Neuronal stem cell (in vitro differentiated cells): ENCODE measurements at regions not wholly inside any gene's neighbourhood (a gene's known extent, or its start where the extent isn't known, plus 50 kb on each side); places are given as distances from the start of the nearest gene placed in this dataset.
"Not testable (repeated sequence)": the region's sequence is repeated elsewhere in the genome, so short reads cannot be mapped to it uniquely, and the experiment has no call there.

Experiments used
- DNase-seq: peaks from one replicate; pipeline ENCODE4 v3.0.0-alpha.2; 2013; ENCODE audit warnings: low spot score
- H2AFZ ChIP-seq: one replicate; pipeline ENCODE4 v1.6.1; 2013; ENCODE audit warnings: mild to moderate bottlenecking, low read length, inconsistent platforms
- H2AK5ac ChIP-seq: 2 replicates; pipeline ENCODE4 v1.6.1; 2013; ENCODE audit warnings: low read depth, mild to moderate bottlenecking, inconsistent platforms, low read length, moderate library complexity, mixed read lengths
- H2BK120ac ChIP-seq: 2 replicates; pipeline ENCODE4 v1.6.1; 2013; ENCODE audit warnings: low read depth, mild to moderate bottlenecking, inconsistent platforms, low read length, moderate library complexity, mixed read lengths
- H2BK12ac ChIP-seq: one replicate; pipeline ENCODE4 v1.6.1; 2013; ENCODE audit warnings: low read length, inconsistent platforms
- H2BK15ac ChIP-seq: 2 replicates; pipeline ENCODE4 v1.6.1; 2013; ENCODE audit warnings: mild to moderate bottlenecking, low read length, inconsistent platforms, mixed read lengths
- H2BK5ac ChIP-seq: one replicate; pipeline ENCODE4 v1.6.1; 2013; ENCODE audit warnings: inconsistent platforms, mild to moderate bottlenecking, low read length, moderate library complexity
- H3K14ac ChIP-seq: one replicate; pipeline ENCODE4 v1.6.1; 2013; ENCODE audit warnings: low read length, inconsistent platforms
- H3K18ac ChIP-seq: 2 replicates; pipeline ENCODE4 v1.6.1; 2013; ENCODE audit warnings: low read length, inconsistent platforms
- H3K23ac ChIP-seq: 2 replicates; pipeline ENCODE4 v1.6.1; 2013; ENCODE audit warnings: low read depth, mild to moderate bottlenecking, mixed read lengths, low read length, inconsistent platforms; ENCODE audit not compliant: poor library complexity
- H3K27ac ChIP-seq: replicated peaks from 3 replicates; pipeline ENCODE4 v1.5.1; 2013; ENCODE audit warnings: low read length, inconsistent platforms
- H3K27me3 ChIP-seq, 3 experiments: 2 replicates each; pipeline ENCODE4 v1.6.1; 2013; ENCODE audit warnings: low read length in 3 of 3, mild to moderate bottlenecking in 2 of 3, inconsistent platforms in 1 of 3, low read depth in 1 of 3, mixed read lengths in 1 of 3, moderate library complexity in 1 of 3; ENCODE audit not compliant: control insufficient read depth in 3 of 3, insufficient read depth in 3 of 3
- H3K36me3 ChIP-seq, 2 donors: replicated peaks in 1 of 2; 2 replicates each; pipeline ENCODE4 v1.6.1; 2013; ENCODE audit warnings: low read length in 2 of 2; ENCODE audit not compliant: control insufficient read depth in 2 of 2, insufficient read depth in 2 of 2
- H3K4ac ChIP-seq: 2 replicates; pipeline ENCODE4 v1.6.1; 2013; ENCODE audit warnings: inconsistent platforms, mild to moderate bottlenecking, low read length, moderate library complexity
- H3K4me1 ChIP-seq, 2 donors: 1 replicate in 1 of 2; 2 replicates in 1 of 2; pipeline ENCODE4 v1.6.1; 2013; ENCODE audit warnings: low read length in 2 of 2, low read depth in 1 of 2; ENCODE audit not compliant: control insufficient read depth in 2 of 2, insufficient read depth in 1 of 2
- H3K4me2 ChIP-seq: one replicate; pipeline ENCODE4 v1.6.1; 2013; ENCODE audit warnings: mild to moderate bottlenecking, low read length, inconsistent platforms; ENCODE audit not compliant: insufficient read depth, poor library complexity, severe bottlenecking
- H3K4me3 ChIP-seq, 2 donors: 2 replicates each; pipeline ENCODE4 v1.5.1; 2013; ENCODE audit warnings: low read length in 2 of 2, mild to moderate bottlenecking in 2 of 2, inconsistent platforms in 1 of 2, moderate library complexity in 1 of 2
- H3K79me1 ChIP-seq: one replicate; pipeline ENCODE4 v1.6.1; 2013; ENCODE audit warnings: low read depth, mild to moderate bottlenecking, inconsistent platforms, low read length, moderate library complexity
- H3K9ac ChIP-seq: one replicate; pipeline ENCODE4 v1.6.1; 2013; ENCODE audit warnings: mild to moderate bottlenecking, low read depth, low read length, inconsistent platforms; ENCODE audit not compliant: poor library complexity
- H3K9me3 ChIP-seq, 2 donors: replicated peaks in 1 of 2; 2 replicates each; pipeline versions ENCODE3 to v1.6.1; 2013; ENCODE audit warnings: low read length in 2 of 2, mild to moderate bottlenecking in 2 of 2, inconsistent platforms in 1 of 2, low read depth in 1 of 2, mixed read lengths in 1 of 2, moderate library complexity in 1 of 2; ENCODE audit not compliant: control insufficient read depth in 2 of 2, insufficient read depth in 1 of 2
- H4K8ac ChIP-seq: one replicate; pipeline ENCODE4 v1.6.1; 2013; ENCODE audit warnings: low read depth, mild to moderate bottlenecking, inconsistent platforms, low read length, moderate library complexity
- H4K91ac ChIP-seq: one replicate; pipeline ENCODE4 v1.6.1; 2013; ENCODE audit warnings: low read length, low read depth, mild to moderate bottlenecking, inconsistent platforms; ENCODE audit not compliant: poor library complexity
- WGBS, 2 donors: extraction: QIAGEN DNeasy Blood & Tissue Kit; methylation state at CpG; one replicate each; pipeline ENCODE4 v1.1.7; 2013; ENCODE audit warnings: missing lambda C conversion rate in 2 of 2, mixed read lengths in 1 of 2; ENCODE audit not compliant: insufficient read length in 2 of 2, insufficient replicate concordance in 1 of 2; ENCODE audit errors: extremely low coverage in 2 of 2; 5-methylcytosine and 5-hydroxymethylcytosine counted together

DNA sequence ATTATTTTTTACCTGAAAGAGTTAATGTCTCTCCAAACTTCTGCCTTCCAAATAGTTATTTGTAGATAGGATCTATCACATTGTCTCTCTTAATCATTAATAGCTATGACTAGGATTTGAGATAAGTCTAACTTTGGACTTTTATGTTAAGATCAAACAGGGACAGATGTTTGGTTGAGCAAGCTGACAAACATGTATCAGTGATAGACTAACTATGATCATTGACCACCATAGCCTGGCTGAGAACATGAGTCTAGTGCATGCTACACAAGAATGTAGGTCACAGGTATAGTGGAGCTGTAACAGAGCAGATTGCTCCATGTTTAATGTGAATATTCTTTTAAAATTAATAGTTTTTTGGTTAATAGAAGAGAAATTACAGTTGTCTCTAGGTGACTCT, 52.0 kb downstream of the SYT15B start:
- H2BK5ac ChIP-seq, H2AFZ ChIP-seq, H3K4me3 ChIP-seq, H3K36me3 ChIP-seq, H4K8ac ChIP-seq, H4K91ac ChIP-seq, H3K4me1 ChIP-seq, H3K79me1 ChIP-seq, H3K27me3 ChIP-seq, H3K4me2 ChIP-seq, DNase-seq, H2BK120ac ChIP-seq, H3K14ac ChIP-seq, H3K18ac ChIP-seq, H2BK12ac ChIP-seq, H3K27ac ChIP-seq, H3K4ac ChIP-seq, H3K23ac ChIP-seq, H3K9me3 ChIP-seq, H3K9ac ChIP-seq, H2AK5ac ChIP-seq, H2BK15ac ChIP-seq: not testable (repeated sequence)

DNA sequence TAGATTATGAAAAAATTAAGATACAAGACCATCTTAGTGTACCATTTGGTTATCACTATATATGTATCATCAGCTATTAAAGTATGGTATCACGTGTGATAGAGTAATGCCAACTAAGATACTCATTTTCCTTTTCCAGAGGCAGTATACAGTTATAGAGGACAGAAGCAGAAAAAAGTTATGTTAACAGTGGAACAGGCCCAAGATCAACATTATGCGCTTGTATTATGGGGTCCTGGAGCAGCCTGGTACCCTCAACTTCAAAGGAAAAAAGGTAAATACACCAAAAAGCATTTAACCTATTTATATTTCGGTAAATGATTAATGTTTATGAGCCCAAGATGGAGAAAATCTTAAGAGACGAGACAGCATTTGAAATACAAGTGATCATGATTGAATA, 52.9 kb downstream of the SYT15B start:
- not testable (repeated sequence) for H2BK5ac ChIP-seq, H3K18ac ChIP-seq, H2BK120ac ChIP-seq, H3K4me1 ChIP-seq, H3K36me3 ChIP-seq, H2AFZ ChIP-seq, DNase-seq, H3K14ac ChIP-seq, H3K4me2 ChIP-seq, H3K9me3 ChIP-seq, H3K4ac ChIP-seq, H4K91ac ChIP-seq, H2BK15ac ChIP-seq, H3K79me1 ChIP-seq, H3K4me3 ChIP-seq, H2BK12ac ChIP-seq, H3K27me3 ChIP-seq, H3K9ac ChIP-seq, H2AK5ac ChIP-seq, H4K8ac ChIP-seq, H3K23ac ChIP-seq, H3K27ac ChIP-seq
- no CpG with 5 or more reads among the region's 4 CpGs for WGBS, 2 donors

DNA sequence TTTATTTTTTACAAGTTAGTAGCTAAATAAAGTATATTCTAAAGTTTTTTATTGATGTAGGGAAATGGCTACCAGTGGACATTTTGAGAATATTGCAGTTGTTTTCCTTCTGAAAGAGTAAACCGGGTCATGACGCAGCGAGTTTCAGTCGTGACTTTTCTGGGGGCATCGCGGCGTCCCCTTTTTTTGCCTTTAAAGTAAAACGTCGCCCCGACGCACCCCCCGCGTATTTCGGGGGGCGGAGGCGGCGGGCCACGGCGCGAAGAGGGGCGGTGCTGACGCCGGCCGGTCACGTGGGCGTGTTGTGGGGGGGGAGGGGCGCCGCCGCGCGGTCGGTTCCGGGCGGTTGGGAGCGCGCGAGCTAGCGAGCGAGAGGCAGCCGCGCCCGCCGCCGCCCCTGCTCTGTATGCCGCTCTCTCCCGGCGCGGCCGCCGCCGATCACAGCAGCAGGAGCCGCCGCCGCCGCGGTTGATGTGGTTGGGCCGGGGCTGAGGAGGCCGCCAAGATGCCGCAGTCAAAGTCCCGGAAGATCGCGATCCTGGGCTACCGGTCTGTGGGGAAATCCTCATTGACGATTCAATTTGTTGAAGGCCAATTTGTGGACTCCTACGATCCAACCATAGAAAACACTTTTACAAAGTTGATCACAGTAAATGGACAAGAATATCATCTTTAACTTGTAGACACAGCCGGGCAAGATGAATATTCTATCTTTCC, 57.5 kb downstream of the SYT15B start:
- not testable (repeated sequence) for H3K4me2 ChIP-seq, H3K4ac ChIP-seq, H4K8ac ChIP-seq, H3K23ac ChIP-seq, H2AFZ ChIP-seq, H3K27ac ChIP-seq, DNase-seq, H3K14ac ChIP-seq, H2BK120ac ChIP-seq, H3K36me3 ChIP-seq, H2BK15ac ChIP-seq, H2BK12ac ChIP-seq, H3K4me1 ChIP-seq, H3K79me1 ChIP-seq, H4K91ac ChIP-seq, H3K9ac ChIP-seq, H2BK5ac ChIP-seq, H2AK5ac ChIP-seq, H3K9me3 ChIP-seq, H3K27me3 ChIP-seq, H3K18ac ChIP-seq
- peak overlapping the region in 1 of 2 donors; percentile 33 for H3K4me3 ChIP-seq
- WGBS, 2 donors, result no CpG with 5 or more reads among the region's 66 CpGs

DNA sequence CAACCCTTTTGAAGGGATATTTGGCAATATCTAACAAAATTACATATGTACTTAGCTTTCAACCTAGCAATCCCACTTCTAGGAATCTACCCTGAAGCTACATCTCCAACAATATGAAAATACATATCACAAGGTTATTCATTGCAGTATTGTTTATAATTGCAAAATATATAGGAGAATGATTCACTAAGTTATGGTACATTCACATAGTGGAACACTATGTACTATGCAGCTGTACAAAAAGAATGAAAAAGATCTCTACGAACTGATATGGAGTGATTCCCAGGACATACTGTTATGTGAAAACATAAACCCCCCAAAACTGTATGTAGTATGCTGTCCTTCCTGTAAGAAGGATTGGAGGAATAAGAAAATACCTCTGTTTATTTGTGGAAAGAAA, 62.1 kb downstream of the SYT15B start:
- H4K8ac ChIP-seq, H3K27ac ChIP-seq, H2BK12ac ChIP-seq, H2BK120ac ChIP-seq, H2AFZ ChIP-seq, H2AK5ac ChIP-seq, H3K4ac ChIP-seq, H2BK5ac ChIP-seq, H3K14ac ChIP-seq, H3K4me2 ChIP-seq, H3K27me3 ChIP-seq, H3K23ac ChIP-seq, H3K18ac ChIP-seq, H3K9me3 ChIP-seq, H3K4me1 ChIP-seq, H3K36me3 ChIP-seq, H3K4me3 ChIP-seq, DNase-seq, H3K79me1 ChIP-seq, H3K9ac ChIP-seq, H4K91ac ChIP-seq, H2BK15ac ChIP-seq: not testable (repeated sequence)
- WGBS, 2 donors, result no CpG with 5 or more reads among the region's 1 CpG
